IPS-18c (cell line): ENCODE measurements at regions not wholly inside any gene's neighbourhood (a gene's known extent, or its start where the extent isn't known, plus 50 kb on each side); places are given as distances from the start of the nearest gene placed in this dataset.
"Not testable (repeated sequence)": the region's sequence is repeated elsewhere in the genome, so short reads cannot be mapped to it uniquely, and the experiment has no call there.

ENCODE experiments used
- H3K4me3 ChIP-seq: 2 replicates; pipeline ENCODE4 v1.7.0; 2013; ENCODE audit warnings: low read depth, mild to moderate bottlenecking, low read length, moderate library complexity; ENCODE audit not compliant: insufficient read depth
- H3K9me3 ChIP-seq: one replicate; pipeline ENCODE4 v1.6.1; 2013; ENCODE audit warnings: mild to moderate bottlenecking, low read length, moderate library complexity; ENCODE audit not compliant: control insufficient read depth, insufficient read depth

- not testable (repeated sequence) for H3K4me3 ChIP-seq, H3K9me3 ChIP-seq
These were observed 83.0 kb upstream of the SP4 start for GRCh38 chr7:21344900-21345299.

GRCh38 chr7:21345361-21345760 lies 82.5 kb upstream of the SP4 start:
- Histone ChIP-seq H3K4me3 (no peak overlapping the region; the same call in 1 of the 2 replicates), H3K9me3 (no peaks in the 10 kb centered on the region)

GRCh38 chr7:21346297-21346696 lies 81.6 kb upstream of the SP4 start:
- Histone ChIP-seq H3K4me3 (no peak overlapping the region), H3K9me3 (no peaks in the 10 kb centered on the region)

- no peaks in the 10 kb centered on the region for H3K9me3 ChIP-seq
- H3K4me3 ChIP-seq = no peak overlapping the region
These were observed 75.1 kb upstream of the SP4 start for GRCh38 chr7:21352540-21353387.

GRCh38 chr7:21353388-21353780 lies 74.5 kb upstream of the SP4 start:
- no peak overlapping the region for H3K4me3 ChIP-seq
- no peaks in the 10 kb centered on the region for H3K9me3 ChIP-seq

- no peaks in the 10 kb centered on the region for H3K9me3 ChIP-seq
- H3K4me3 ChIP-seq = no peak overlapping the region
These were observed 73.6 kb upstream of the SP4 start for GRCh38 chr7:21354284-21354683.

- no peaks in the 10 kb centered on the region for H3K9me3 ChIP-seq
- H3K4me3 ChIP-seq = no peak overlapping the region
These were observed 72.4 kb upstream of the SP4 start for GRCh38 chr7:21355406-21355874.

- H3K9me3 ChIP-seq = no peaks in the 10 kb centered on the region
- H3K4me3 ChIP-seq = no peak overlapping the region
These were observed 71.3 kb upstream of the SP4 start for GRCh38 chr7:21356616-21357015.

- H3K9me3 ChIP-seq = no peaks in the 10 kb centered on the region
- no peak overlapping the region for H3K4me3 ChIP-seq
These were observed 70.5 kb upstream of the SP4 start for GRCh38 chr7:21357151-21358097.

GRCh38 chr7:21358648-21359047 lies 69.2 kb upstream of the SP4 start:
- no peaks in the 10 kb centered on the region for H3K9me3 ChIP-seq

GRCh38 chr7:21359163-21359562 lies 68.7 kb upstream of the SP4 start:
- Histone ChIP-seq H3K4me3 (no peak overlapping the region), H3K9me3 (no peaks in the 10 kb centered on the region)

More at GRCh38 chr7:21358648-21359047, 69.2 kb upstream of the SP4 start:
- H3K4me3 ChIP-seq = no peak overlapping the region

GRCh38 chr7:21361413-21362125 lies 66.3 kb upstream of the SP4 start:
- H3K4me3 ChIP-seq = no peak overlapping the region
- no peaks in the 10 kb centered on the region for H3K9me3 ChIP-seq

- Histone ChIP-seq H3K4me3 (no peak overlapping the region), H3K9me3 (no peaks in the 10 kb centered on the region)
These were observed 63.0 kb upstream of the SP4 start for GRCh38 chr7:21364801-21365271.

GRCh38 chr7:21365866-21366624 lies 61.8 kb upstream of the SP4 start:
- Histone ChIP-seq H3K9me3 (no peaks in the 10 kb centered on the region), H3K4me3 (no peak overlapping the region)

- Histone ChIP-seq H3K4me3 (no peak overlapping the region), H3K9me3 (no peaks in the 10 kb centered on the region)
These were observed 60.8 kb upstream of the SP4 start for GRCh38 chr7:21367081-21367480.

- no peak overlapping the region for H3K4me3 ChIP-seq
- no peaks in the 10 kb centered on the region for H3K9me3 ChIP-seq
These were observed 60.3 kb upstream of the SP4 start for GRCh38 chr7:21367537-21367936.
